Endodermal cell (in vitro differentiated cells): ENCODE measurements at regions not wholly inside any gene's neighbourhood (a gene's known extent, or its start where the extent isn't known, plus 50 kb on each side); places are given as distances from the start of the nearest gene placed in this dataset.

ENCODE experiments used
- DNase-seq: peaks from one replicate; pipeline ENCODE4 v3.0.0-alpha.2; 2017
- H3K27ac ChIP-seq: 2 replicates; pipeline ENCODE4 v1.5.1; 2013; ENCODE audit warnings: mild to moderate bottlenecking, low read depth, low read length, moderate library complexity
- H3K27me3 ChIP-seq: 2 replicates; pipeline ENCODE4 v1.6.1; 2013; ENCODE audit warnings: mild to moderate bottlenecking, low read length, moderate library complexity; ENCODE audit not compliant: insufficient read depth, control insufficient read depth, poor library complexity, severe bottlenecking
- H3K36me3 ChIP-seq: 2 replicates; pipeline ENCODE4 v1.7.0; 2013; ENCODE audit warnings: mild to moderate bottlenecking, low read length, moderate library complexity; ENCODE audit not compliant: control insufficient read depth, insufficient read depth
- H3K4me1 ChIP-seq: one replicate; pipeline ENCODE4 v1.7.0; 2013; ENCODE audit warnings: low read length; ENCODE audit not compliant: control insufficient read depth, insufficient read depth
- H3K4me3 ChIP-seq: 2 replicates; pipeline ENCODE4 v1.5.1; 2013; ENCODE audit warnings: mild to moderate bottlenecking, low read length, moderate library complexity
- H3K9ac ChIP-seq: 2 replicates; pipeline ENCODE4 v1.6.1; 2013; ENCODE audit warnings: mild to moderate bottlenecking, low read length, moderate library complexity; ENCODE audit not compliant: poor library complexity, severe bottlenecking; ENCODE audit errors: extremely low read depth
- H3K9me3 ChIP-seq: 2 replicates; pipeline ENCODE4 v1.6.1; 2013; ENCODE audit warnings: mild to moderate bottlenecking, low read length, moderate library complexity; ENCODE audit not compliant: control insufficient read depth
- H3K27ac Mint-ChIP-seq: 2 replicates; pipeline ENCODE4 v1.8.0; 2020; ENCODE audit warnings: mixed read lengths
- H3K27me3 Mint-ChIP-seq: 2 replicates; pipeline ENCODE4 v1.8.0; 2021; ENCODE audit warnings: mild to moderate bottlenecking, mixed read lengths; ENCODE audit not compliant: insufficient read depth
- H3K36me3 Mint-ChIP-seq: 2 replicates; pipeline ENCODE4 v1.8.0; 2020; ENCODE audit warnings: low read depth, mixed read lengths
- H3K4me1 Mint-ChIP-seq: 2 replicates; pipeline ENCODE4 v1.8.0; 2020; ENCODE audit warnings: mixed read lengths
- H3K4me3 Mint-ChIP-seq: 2 replicates; pipeline ENCODE4 v1.8.0; 2020; ENCODE audit warnings: mild to moderate bottlenecking, moderate library complexity, mixed read lengths
- H3K9me3 Mint-ChIP-seq: 2 replicates; pipeline ENCODE4 v1.8.0; 2020; ENCODE audit warnings: mild to moderate bottlenecking, mixed read lengths
- WGBS, 2 experiments: methylation state at CpG; one replicate each; pipeline versions ENCODE4 v1.1.5 to v1.1.7; 2013; ENCODE audit warnings: missing lambda C conversion rate in 2 of 2, mixed read lengths in 1 of 2; ENCODE audit not compliant: insufficient coverage in 1 of 2, insufficient read length in 1 of 2; 5-methylcytosine and 5-hydroxymethylcytosine counted together
- TF ChIP-seq, protein P1 (sequence below): fragments of 200-600 bp; sonication (generic); conservative IDR thresholded peaks from 2 replicates; pipeline ENCODE4 v1.5.0; 2021; ENCODE audit warnings: antibody characterized with exemption, mild to moderate bottlenecking

DNA sequence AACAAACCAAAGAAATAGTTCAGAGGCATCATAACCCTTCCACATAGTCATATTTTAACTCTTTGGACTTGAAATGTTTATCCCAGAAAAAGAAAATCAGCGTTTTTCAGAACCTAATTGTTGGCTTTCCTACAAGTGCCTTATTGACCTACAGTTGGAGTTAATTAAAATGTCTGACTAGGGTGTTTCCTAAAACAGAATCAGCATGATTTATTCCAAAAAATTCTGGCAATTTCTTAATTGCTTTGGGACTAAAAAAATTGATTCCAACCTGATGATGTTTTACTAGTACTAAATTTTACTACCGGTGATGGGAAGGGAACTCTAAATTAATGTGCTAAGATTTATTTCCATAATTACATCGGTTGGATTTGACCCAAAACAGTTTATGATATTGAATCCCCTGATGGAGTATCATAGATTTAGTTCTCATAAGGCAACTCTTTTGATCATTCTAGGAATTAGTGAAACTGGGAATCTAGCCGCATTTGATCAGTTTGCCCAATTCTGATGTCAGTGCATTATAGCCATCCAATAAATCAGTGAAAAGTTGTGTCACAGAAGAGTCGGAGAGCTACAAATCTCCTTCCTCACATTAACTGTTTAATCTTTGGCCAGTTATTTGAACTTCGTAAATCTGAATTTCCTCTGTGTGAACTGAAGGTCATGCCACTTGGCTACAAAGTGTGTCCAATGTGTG lies 134.3 kb upstream of the DSEL start:
- no peak overlapping the region for H3K9ac ChIP-seq
- TF ChIP-seq, protein P1, sequence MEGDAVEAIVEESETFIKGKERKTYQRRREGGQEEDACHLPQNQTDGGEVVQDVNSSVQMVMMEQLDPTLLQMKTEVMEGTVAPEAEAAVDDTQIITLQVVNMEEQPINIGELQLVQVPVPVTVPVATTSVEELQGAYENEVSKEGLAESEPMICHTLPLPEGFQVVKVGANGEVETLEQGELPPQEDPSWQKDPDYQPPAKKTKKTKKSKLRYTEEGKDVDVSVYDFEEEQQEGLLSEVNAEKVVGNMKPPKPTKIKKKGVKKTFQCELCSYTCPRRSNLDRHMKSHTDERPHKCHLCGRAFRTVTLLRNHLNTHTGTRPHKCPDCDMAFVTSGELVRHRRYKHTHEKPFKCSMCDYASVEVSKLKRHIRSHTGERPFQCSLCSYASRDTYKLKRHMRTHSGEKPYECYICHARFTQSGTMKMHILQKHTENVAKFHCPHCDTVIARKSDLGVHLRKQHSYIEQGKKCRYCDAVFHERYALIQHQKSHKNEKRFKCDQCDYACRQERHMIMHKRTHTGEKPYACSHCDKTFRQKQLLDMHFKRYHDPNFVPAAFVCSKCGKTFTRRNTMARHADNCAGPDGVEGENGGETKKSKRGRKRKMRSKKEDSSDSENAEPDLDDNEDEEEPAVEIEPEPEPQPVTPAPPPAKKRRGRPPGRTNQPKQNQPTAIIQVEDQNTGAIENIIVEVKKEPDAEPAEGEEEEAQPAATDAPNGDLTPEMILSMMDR = no peak
- no peaks in the 10 kb centered on the region for H3K36me3 ChIP-seq
- 85 to 97% methylated on average over 4 to 6 of the region's 6 CpGs for WGBS, 2 experiments
- H3K27me3 ChIP-seq = no peaks in the 10 kb centered on the region
- H3K9me3 Mint-ChIP-seq = peaks cover 1% of the 10 kb centered on the region
- no peaks in the 10 kb centered on the region for H3K4me1 ChIP-seq
- H3K27ac ChIP-seq = no peak overlapping the region
- H3K9me3 ChIP-seq = no peaks in the 10 kb centered on the region
- no peak overlapping the region for H3K27ac Mint-ChIP-seq
- no peaks in the 10 kb centered on the region for H3K36me3 Mint-ChIP-seq
- no peak for DNase-seq
- no peaks in the 10 kb centered on the region for H3K4me1 Mint-ChIP-seq
- no peaks in the 10 kb centered on the region for H3K27me3 Mint-ChIP-seq
- no peak overlapping the region for H3K4me3 Mint-ChIP-seq
- H3K4me3 ChIP-seq = no peak overlapping the region

GRCh38 chr18:67646890-67647289 lies 130.4 kb upstream of the DSEL start:
- Mint-ChIP-seq H3K27ac (no peak overlapping the region), H3K9me3 (peaks cover 5% of the 10 kb centered on the region), H3K36me3 (no peaks in the 10 kb centered on the region), H3K4me3 (no peak overlapping the region), H3K4me1 (no peaks in the 10 kb centered on the region), H3K27me3 (no peaks in the 10 kb centered on the region)
- Histone ChIP-seq H3K9me3 (no peaks in the 10 kb centered on the region), H3K4me3 (no peak overlapping the region), H3K36me3 (no peaks in the 10 kb centered on the region), H3K4me1 (no peaks in the 10 kb centered on the region), H3K27ac (no peak overlapping the region), H3K27me3 (no peaks in the 10 kb centered on the region), H3K9ac (no peak overlapping the region)
- no peak for DNase-seq
- 73% methylated on average over 2 of the region's 2 CpGs; no CpG with 5 or more reads in 1 of the 2 experiments for WGBS, 2 experiments
- TF ChIP-seq, protein P1 = no peak

GRCh38 chr18:67644226-67644625 lies 127.7 kb upstream of the DSEL start:
- no peaks in the 10 kb centered on the region for H3K4me1 ChIP-seq
- H3K9me3 ChIP-seq = no peaks in the 10 kb centered on the region
- peaks cover 5% of the 10 kb centered on the region for H3K9me3 Mint-ChIP-seq
- no peaks in the 10 kb centered on the region for H3K36me3 ChIP-seq
- no peaks in the 10 kb centered on the region for H3K27me3 ChIP-seq
- TF ChIP-seq, protein P1 = no peak
- no peak overlapping the region for H3K4me3 ChIP-seq
- no peak for DNase-seq
- no peak overlapping the region for H3K27ac Mint-ChIP-seq
- no peaks in the 10 kb centered on the region for H3K4me1 Mint-ChIP-seq
- H3K27me3 Mint-ChIP-seq = no peaks in the 10 kb centered on the region
- WGBS, 2 experiments = 96% methylated on average over 2 of the region's 2 CpGs; no CpG with 5 or more reads in 1 of the 2 experiments
- H3K27ac ChIP-seq = no peak overlapping the region
- H3K4me3 Mint-ChIP-seq = no peak overlapping the region
- no peaks in the 10 kb centered on the region for H3K36me3 Mint-ChIP-seq
- no peak overlapping the region for H3K9ac ChIP-seq
